DOHH2 (cell line): ENCODE measurements at regions not wholly inside any gene's neighbourhood (a gene's known extent, or its start where the extent isn't known, plus 50 kb on each side); places are given as distances from the start of the nearest gene placed in this dataset.

Source experiments
- H3F3A ChIP-seq: fragments of 200-600 bp; sonication (generic), shearing (Covaris generic); 2 replicates; pipeline ENCODE4 v1.6.0; 2016; ENCODE audit warnings: antibody characterized with exemption, mild to moderate bottlenecking; ENCODE audit not compliant: control insufficient read depth, insufficient read depth
- H3K27ac ChIP-seq: fragments of 200-600 bp; sonication (generic); 2 replicates; pipeline ENCODE4 v1.5.1; 2014; ENCODE audit warnings: low read depth, mild to moderate bottlenecking, low read length, moderate library complexity
- H3K27me3 ChIP-seq: fragments of 200-600 bp; sonication (generic); 2 replicates; pipeline ENCODE4 v1.6.1; 2014; ENCODE audit warnings: mild to moderate bottlenecking, low read length, mixed read lengths; ENCODE audit not compliant: control insufficient read depth
- H3K36me3 ChIP-seq: fragments of 200-600 bp; sonication (generic); 2 replicates; pipeline ENCODE4 v1.6.1; 2014; ENCODE audit warnings: mild to moderate bottlenecking, low read length, moderate library complexity, mixed read lengths; ENCODE audit not compliant: control insufficient read depth
- H3K4me1 ChIP-seq: fragments of 200-600 bp; sonication (generic); 2 replicates; pipeline ENCODE4 v1.6.1; 2014; ENCODE audit warnings: mild to moderate bottlenecking, low read length, mixed read lengths; ENCODE audit not compliant: control insufficient read depth
- H3K4me2 ChIP-seq: fragments of 200-600 bp; sonication (generic); 2 replicates; pipeline ENCODE4 v1.6.0; 2014; ENCODE audit warnings: mild to moderate bottlenecking, low read length, moderate library complexity
- H3K4me3 ChIP-seq: fragments of 200-600 bp; sonication (generic); 2 replicates; pipeline ENCODE4 v1.5.1; 2014; ENCODE audit warnings: mild to moderate bottlenecking, low read length, mixed read lengths
- H3K79me2 ChIP-seq: fragments of 200-600 bp; sonication (generic); 2 replicates; pipeline ENCODE4 v1.6.1; 2014; ENCODE audit warnings: mild to moderate bottlenecking, low read length, mixed read lengths; ENCODE audit not compliant: control insufficient read depth
- H3K9me2 ChIP-seq: fragments of 200-600 bp; sonication (generic); replicated peaks from 2 replicates; pipeline ENCODE4 v1.6.1; 2014; ENCODE audit warnings: mild to moderate bottlenecking, low read length, mixed read lengths; ENCODE audit not compliant: control insufficient read depth
- H3K9me3 ChIP-seq: fragments of 200-600 bp; sonication (generic); 2 replicates; pipeline ENCODE4 v1.6.1; 2014; ENCODE audit warnings: antibody characterized with exemption, low read length, mixed read lengths; ENCODE audit not compliant: control insufficient read depth, insufficient read depth
- H4K20me1 ChIP-seq: fragments of 200-600 bp; sonication (generic); 2 replicates; pipeline ENCODE4 v1.6.0; 2014; ENCODE audit warnings: low read depth, mild to moderate bottlenecking, antibody characterized with exemption, low read length, moderate library complexity; ENCODE audit not compliant: control insufficient read depth, insufficient read depth
- EZH2phosphoT487 ChIP-seq: fragments of 200-600 bp; sonication (generic); IDR thresholded peaks from 2 replicates; pipeline ENCODE4 v1.6.1; 2017; ENCODE audit warnings: borderline replicate concordance, mild to moderate bottlenecking, antibody characterized with exemption, low read length, moderate library complexity, mixed read lengths
- TF ChIP-seq, protein P1 (sequence below): fragments of 200-600 bp; sonication (generic); IDR thresholded peaks from one replicate; pipeline ENCODE4 v1.5.1; 2014; ENCODE audit warnings: antibody characterized with exemption, mild to moderate bottlenecking, low read depth, low read length; ENCODE audit not compliant: poor library complexity, severe bottlenecking

GRCh38 chr2:164090533-164090932 is 354.7 kb upstream of the FIGN start:
- Histone ChIP-seq H3K27ac (no peak overlapping the region), H3F3A (no peaks in the 10 kb centered on the region), H3K9me2 (no peaks in the 10 kb centered on the region), H4K20me1 (no peaks in the 10 kb centered on the region), H3K36me3 (no peaks in the 10 kb centered on the region), H3K4me2 (no peak overlapping the region), H3K9me3 (no peaks in the 10 kb centered on the region), H3K27me3 (no peaks in the 10 kb centered on the region), H3K79me2 (no peaks in the 10 kb centered on the region), H3K4me3 (no peak overlapping the region), H3K4me1 (no peaks in the 10 kb centered on the region)
- TF ChIP-seq, protein P1, sequence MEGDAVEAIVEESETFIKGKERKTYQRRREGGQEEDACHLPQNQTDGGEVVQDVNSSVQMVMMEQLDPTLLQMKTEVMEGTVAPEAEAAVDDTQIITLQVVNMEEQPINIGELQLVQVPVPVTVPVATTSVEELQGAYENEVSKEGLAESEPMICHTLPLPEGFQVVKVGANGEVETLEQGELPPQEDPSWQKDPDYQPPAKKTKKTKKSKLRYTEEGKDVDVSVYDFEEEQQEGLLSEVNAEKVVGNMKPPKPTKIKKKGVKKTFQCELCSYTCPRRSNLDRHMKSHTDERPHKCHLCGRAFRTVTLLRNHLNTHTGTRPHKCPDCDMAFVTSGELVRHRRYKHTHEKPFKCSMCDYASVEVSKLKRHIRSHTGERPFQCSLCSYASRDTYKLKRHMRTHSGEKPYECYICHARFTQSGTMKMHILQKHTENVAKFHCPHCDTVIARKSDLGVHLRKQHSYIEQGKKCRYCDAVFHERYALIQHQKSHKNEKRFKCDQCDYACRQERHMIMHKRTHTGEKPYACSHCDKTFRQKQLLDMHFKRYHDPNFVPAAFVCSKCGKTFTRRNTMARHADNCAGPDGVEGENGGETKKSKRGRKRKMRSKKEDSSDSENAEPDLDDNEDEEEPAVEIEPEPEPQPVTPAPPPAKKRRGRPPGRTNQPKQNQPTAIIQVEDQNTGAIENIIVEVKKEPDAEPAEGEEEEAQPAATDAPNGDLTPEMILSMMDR: no peak
- TF ChIP-seq EZH2phosphoT487: no peak

DNA sequence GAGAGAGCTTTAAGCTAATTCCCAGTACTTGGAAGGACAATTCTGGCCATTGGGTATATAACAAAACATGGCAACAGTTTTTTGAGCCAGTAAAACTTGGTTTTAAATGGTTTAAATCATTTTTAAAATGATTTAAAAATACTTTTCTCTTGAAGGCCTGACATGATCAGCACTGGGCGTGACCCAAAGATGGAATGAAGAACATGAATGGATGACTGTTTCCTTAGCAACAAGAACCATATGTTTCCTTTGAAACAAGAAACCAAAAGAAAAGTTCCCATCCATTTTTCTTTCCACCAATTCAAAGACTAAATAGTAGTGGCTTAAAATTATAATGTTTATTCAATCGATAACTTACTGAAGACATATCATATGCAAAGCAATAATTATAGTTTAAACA is 348.3 kb upstream of the FIGN start:
- H3K27ac ChIP-seq: no peak overlapping the region
- no peaks in the 10 kb centered on the region for H3K4me1 ChIP-seq
- H3K79me2 ChIP-seq: no peaks in the 10 kb centered on the region
- no peaks in the 10 kb centered on the region for H3F3A ChIP-seq
- H3K36me3 ChIP-seq: no peaks in the 10 kb centered on the region
- no peaks in the 10 kb centered on the region for H3K9me2 ChIP-seq
- no peaks in the 10 kb centered on the region for H4K20me1 ChIP-seq
- no peaks in the 10 kb centered on the region for H3K27me3 ChIP-seq
- no peak overlapping the region for H3K4me2 ChIP-seq
- H3K4me3 ChIP-seq: no peak overlapping the region
- H3K9me3 ChIP-seq: no peaks in the 10 kb centered on the region
- TF ChIP-seq, protein P1: no peak
- no peak for TF ChIP-seq EZH2phosphoT487

DNA sequence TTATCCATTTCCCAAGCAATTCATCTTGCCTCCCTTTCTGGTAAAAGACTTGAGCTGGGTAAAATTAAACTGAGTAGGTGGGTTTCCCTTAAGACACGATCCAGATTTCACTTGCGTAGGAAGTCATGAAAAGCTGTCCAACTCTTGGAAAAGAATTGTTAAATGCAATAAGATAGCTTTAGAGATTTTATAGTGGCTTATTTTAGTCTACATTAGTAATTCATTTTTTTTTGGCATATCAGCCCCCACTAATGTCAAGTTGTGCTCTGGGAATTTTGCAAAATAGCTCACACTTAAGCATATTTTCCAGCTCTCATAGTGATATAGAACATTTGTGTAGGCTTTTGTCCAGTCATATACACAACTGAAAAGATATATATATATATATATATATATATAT is 344.7 kb upstream of the FIGN start:
- H3K36me3 ChIP-seq: no peaks in the 10 kb centered on the region
- no peak overlapping the region for H3K27ac ChIP-seq
- H3K9me2 ChIP-seq: no peaks in the 10 kb centered on the region
- no peak for TF ChIP-seq EZH2phosphoT487
- TF ChIP-seq, protein P1: no peak
- H3K79me2 ChIP-seq: no peaks in the 10 kb centered on the region
- no peaks in the 10 kb centered on the region for H3F3A ChIP-seq
- no peak overlapping the region for H3K4me3 ChIP-seq
- no peaks in the 10 kb centered on the region for H3K27me3 ChIP-seq
- H3K4me2 ChIP-seq: no peak overlapping the region
- no peaks in the 10 kb centered on the region for H3K9me3 ChIP-seq
- H3K4me1 ChIP-seq: no peaks in the 10 kb centered on the region
- no peaks in the 10 kb centered on the region for H4K20me1 ChIP-seq

GRCh38 chr2:164079258-164079657 is 343.4 kb upstream of the FIGN start:
- Histone ChIP-seq H3K9me2 (no peaks in the 10 kb centered on the region), H3K9me3 (no peaks in the 10 kb centered on the region), H3K4me2 (no peak overlapping the region), H3K27ac (no peak overlapping the region), H3K4me3 (no peak overlapping the region), H4K20me1 (no peaks in the 10 kb centered on the region), H3K36me3 (no peaks in the 10 kb centered on the region), H3F3A (no peaks in the 10 kb centered on the region), H3K27me3 (no peaks in the 10 kb centered on the region), H3K79me2 (no peaks in the 10 kb centered on the region), H3K4me1 (no peaks in the 10 kb centered on the region)
- TF ChIP-seq, protein P1: no peak
- no peak for TF ChIP-seq EZH2phosphoT487
